HCT116 (cell line): ENCODE measurements at regions not wholly inside any gene's neighbourhood (a gene's known extent, or its start where the extent isn't known, plus 50 kb on each side); places are given as distances from the start of the nearest gene placed in this dataset.

Source experiments
- ATAC-seq: fragments of 200-7000 bp; cut with Tn5 transposase; 2 replicates; pipeline ENCODE4 v1.9.1; 2020; ENCODE audit warnings: mild to moderate bottlenecking, moderate library complexity
- BruUV-seq: library from RNA; stranded (reverse); fragments of 400-500 nt; replicated peaks from 2 replicates; lab custom pipeline; 2021; lab: Mats Ljungman, UMichigan
- CTCF ChIA-PET: fragments of 300-600 bp; sonication (Branson Sonifier 250); formaldehyde crosslinking; loops from one replicate; lab custom pipeline; 2021; ENCODE audit warnings: antibody characterized with exemption; lab: Charles Lee
- POLR2A ChIA-PET: fragments of 300-600, 350-600 bp; sonication (Branson Sonifier 250); formaldehyde crosslinking; loops from one replicate; lab custom pipeline; 2021; ENCODE audit warnings: antibody characterized with exemption; lab: Charles Lee
- RAD21 ChIA-PET, 2 experiments: fragments of 300-600 bp; sonication (Branson Sonifier 250); formaldehyde crosslinking; loops; one replicate each; lab custom pipeline; 2023; ENCODE audit warnings: low total read pairs in 2 of 2; ENCODE audit not compliant: uncharacterized antibody in 2 of 2, unreplicated experiment in 2 of 2, low non-redundant PET in 1 of 2; lab: Charles Lee
- DNase-seq: peaks from one replicate; pipeline ENCODE4 v3.0.0-alpha.2; 2010; ENCODE audit warnings: low read depth, low spot score
- H2AFZ ChIP-seq: fragments of 200-600 bp; shearing (Covaris generic), sonication (generic); 2 replicates; pipeline ENCODE4 v1.6.1; 2017; ENCODE audit warnings: low read depth, mixed run types, mixed read lengths, antibody characterized with exemption, low read length; ENCODE audit not compliant: poor library complexity, severe bottlenecking
- H3K27ac ChIP-seq: 2 replicates; pipeline ENCODE4 v1.5.1; 2012; ENCODE audit warnings: low read depth, low read length
- H3K27me3 ChIP-seq: fragments of 200-600 bp; sonication (generic); 2 replicates; pipeline ENCODE4 v1.6.1; 2016; ENCODE audit warnings: mixed run types, low read length, mixed read lengths; ENCODE audit not compliant: insufficient read depth
- H3K36me3 ChIP-seq, 2 experiments: fragments of 200-500 bp in 1 of 2; fragments of 200-600 bp in 1 of 2; sonication (Bioruptor generic) in 1 of 2; sonication (generic) in 1 of 2; 2 replicates each; pipeline versions ENCODE4 v1.5.1 to v1.6.1; 2014 to 2016; ENCODE audit warnings: low read length in 2 of 2, inconsistent platforms in 1 of 2, mixed read lengths in 1 of 2, mixed run types in 1 of 2; ENCODE audit not compliant: insufficient read depth in 2 of 2, control insufficient read depth in 1 of 2
- H3K4me1 ChIP-seq, 2 experiments: fragments of 200-600 bp in 1 of 2; sonication (generic) in 1 of 2; 2 replicates each; pipeline versions ENCODE4 v1.5.1 to v1.6.1; 2012 to 2017; ENCODE audit warnings: low read length in 2 of 2, inconsistent platforms in 1 of 2, mild to moderate bottlenecking in 1 of 2, mixed read lengths in 1 of 2, mixed run types in 1 of 2, moderate library complexity in 1 of 2; ENCODE audit not compliant: insufficient read depth in 2 of 2, control insufficient read depth in 1 of 2
- H3K4me2 ChIP-seq: fragments of 200-600 bp; sonication (generic); 2 replicates; pipeline ENCODE4 v1.6.1; 2017; ENCODE audit warnings: mixed run types, low read length, mixed read lengths
- H3K4me3 ChIP-seq, 2 experiments: fragments of 200-600 bp in 1 of 2; sonication (generic) in 1 of 2; replicated peaks in 1 of 2; 2 replicates each; pipeline ENCODE4 v1.5.1; 2011 to 2016; ENCODE audit warnings: low read length in 2 of 2, control low read depth in 1 of 2, low read depth in 1 of 2, mild to moderate bottlenecking in 1 of 2, mixed read lengths in 1 of 2, mixed run types in 1 of 2
- H3K79me2 ChIP-seq: fragments of 200-600 bp; sonication (generic); 2 replicates; pipeline ENCODE4 v1.6.1; 2017; ENCODE audit warnings: mild to moderate bottlenecking, mixed run types, low read length, moderate library complexity, mixed read lengths; ENCODE audit not compliant: insufficient read depth
- H3K9ac ChIP-seq: fragments of 200-600 bp; sonication (generic); 2 replicates; pipeline ENCODE4 v1.6.1; 2016; ENCODE audit warnings: low read length, mixed read lengths
- H3K9me2 ChIP-seq: fragments of 200-600 bp; sonication (generic), shearing (Covaris generic); 2 replicates; pipeline ENCODE4 v1.6.1; 2017; ENCODE audit warnings: mixed run types, mild to moderate bottlenecking, moderate library complexity; ENCODE audit not compliant: insufficient read depth
- H3K9me3 ChIP-seq, 2 experiments: fragments of 200-500 bp in 1 of 2; fragments of 200-600 bp in 1 of 2; sonication (Bioruptor generic) in 1 of 2; sonication (generic) in 1 of 2; 2 replicates each; pipeline ENCODE4 v1.6.1; 2014 to 2017; ENCODE audit warnings: low read length in 2 of 2, mixed read lengths in 2 of 2, inconsistent platforms in 1 of 2, low read depth in 1 of 2, mild to moderate bottlenecking in 1 of 2, mixed run types in 1 of 2, moderate library complexity in 1 of 2; ENCODE audit not compliant: control insufficient read depth in 1 of 2, insufficient read depth in 1 of 2
- H4K20me1 ChIP-seq: fragments of 200-600 bp; sonication (generic), shearing (Covaris generic); 2 replicates; pipeline ENCODE4 v1.6.1; 2017; ENCODE audit warnings: mixed run types, mild to moderate bottlenecking, moderate library complexity; ENCODE audit not compliant: insufficient read depth
- CEBPB ChIP-seq: IDR thresholded peaks from 2 replicates; pipeline ENCODE4 v1.6.1; 2012; ENCODE audit warnings: low read depth
- ELF1 ChIP-seq: IDR thresholded peaks from 2 replicates; pipeline ENCODE4 v1.6.1; 2012; ENCODE audit warnings: low read depth, borderline replicate concordance
- EZH2 ChIP-seq: fragments of 200-600 bp; sonication (generic); IDR thresholded peaks from 2 replicates; pipeline ENCODE4 v1.6.1; 2017; ENCODE audit warnings: antibody characterized with exemption, mixed run types
- FOSL1 ChIP-seq: IDR thresholded peaks from 2 replicates; pipeline ENCODE4 v1.6.1; 2012; ENCODE audit warnings: low read depth
- JUND ChIP-seq: IDR thresholded peaks from 2 replicates; pipeline ENCODE4 v1.6.1; 2012
- POLR2A ChIP-seq: IDR thresholded peaks from 2 replicates; pipeline ENCODE4 v1.7.0; 2011; ENCODE audit warnings: borderline replicate concordance; ENCODE audit not compliant: insufficient read depth, insufficient read length; ENCODE audit errors: extremely low read depth
- SIN3A ChIP-seq: IDR thresholded peaks from 2 replicates; pipeline ENCODE4 v1.6.1; 2012; ENCODE audit warnings: low read depth
- SP1 ChIP-seq: IDR thresholded peaks from 2 replicates; pipeline ENCODE4 v1.6.1; 2012; ENCODE audit warnings: low read depth
- SRF ChIP-seq: IDR thresholded peaks from 2 replicates; pipeline ENCODE4 v1.6.1; 2012; ENCODE audit warnings: low read depth
- TCF7L2 ChIP-seq: IDR thresholded peaks from 2 replicates; pipeline ENCODE4 v1.7.0; 2011; ENCODE audit warnings: borderline replicate concordance, inconsistent platforms; ENCODE audit not compliant: insufficient read depth, insufficient read length; ENCODE audit errors: extremely low read depth
- YY1 ChIP-seq: IDR thresholded peaks from 2 replicates; pipeline ENCODE4 v1.6.1; 2011; ENCODE audit warnings: low read length, low read depth, moderate library complexity, mild to moderate bottlenecking; ENCODE audit not compliant: insufficient replicate concordance; ENCODE audit errors: extremely low read depth
- ZFX ChIP-seq: fragments of 450-650 bp; IDR thresholded peaks from 2 replicates; pipeline ENCODE4 v1.6.1; 2017
- ZNF274 ChIP-seq: fragments of 200-500 bp; sonication (Bioruptor generic); IDR thresholded peaks from 2 replicates; pipeline ENCODE4 v1.6.1; 2014; ENCODE audit warnings: mild to moderate bottlenecking, low read depth, low read length, inconsistent platforms
- intact Hi-C: fragments of 100-400 bp; cut with micrococcal nuclease; formaldehyde crosslinking; loops from 2 replicates; pipeline ENCODE4 v1.10.0; 2022
- TF ChIP-seq, protein P1 (sequence below): IDR thresholded peaks from 2 replicates; pipeline ENCODE4 v1.6.1; 2012; ENCODE audit warnings: low read depth

DNA sequence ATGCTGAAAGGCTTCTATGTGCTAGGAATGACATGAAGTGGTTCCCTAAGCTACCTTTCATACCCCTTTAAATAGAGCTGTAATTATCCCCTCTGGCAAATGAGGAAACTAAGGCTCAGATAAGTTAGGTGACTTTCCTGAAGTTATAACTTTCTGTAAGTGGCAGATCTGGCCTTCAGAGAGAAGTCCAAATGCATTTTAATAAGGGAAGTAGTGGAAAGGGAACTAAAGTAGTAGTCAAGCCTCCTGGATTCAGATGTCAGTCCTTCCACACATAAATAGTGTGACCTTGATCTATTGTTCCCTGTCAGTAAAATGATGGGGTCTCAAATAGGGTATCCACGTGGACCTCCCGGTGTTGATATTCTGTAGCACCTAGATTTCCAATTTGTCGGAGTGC, 277.7 kb downstream of the EDEM1 start:
- Histone ChIP-seq H3K4me1 (no peaks in the 10 kb centered on the region), H3K36me3 (no peaks in the 10 kb centered on the region), H3K9ac (no peak overlapping the region)
- ATAC-seq: no peak
- no peak for TF ChIP-seq JUND
- TF ChIP-seq TCF7L2: no peak
- no peak for TF ChIP-seq ZFX
- TF ChIP-seq, all 23 proteins: peak for 0
- H4K20me1 ChIP-seq: no peaks in the 10 kb centered on the region
- CTCF ChIA-PET: no interaction called here
- H3K9me2 ChIP-seq: no peaks in the 10 kb centered on the region
- H2AFZ ChIP-seq: no peak overlapping the region
- intact Hi-C loops: no loop called here
- RAD21 ChIA-PET: no interaction called here
- no peaks in the 10 kb centered on the region for H3K79me2 ChIP-seq
- peaks cover 12% of the 10 kb centered on the region; the same call in 1 of the 2 replicates for H3K27me3 ChIP-seq
- no peak overlapping the region for H3K4me3 ChIP-seq
- BruUV-seq: no TSS peak
- DNase-seq: no peak
- no peak overlapping the region for H3K27ac ChIP-seq
- POLR2A ChIA-PET: no interaction called here
- H3K9me3 ChIP-seq: no peaks in the 10 kb centered on the region
- H3K4me2 ChIP-seq: no peak overlapping the region

DNA sequence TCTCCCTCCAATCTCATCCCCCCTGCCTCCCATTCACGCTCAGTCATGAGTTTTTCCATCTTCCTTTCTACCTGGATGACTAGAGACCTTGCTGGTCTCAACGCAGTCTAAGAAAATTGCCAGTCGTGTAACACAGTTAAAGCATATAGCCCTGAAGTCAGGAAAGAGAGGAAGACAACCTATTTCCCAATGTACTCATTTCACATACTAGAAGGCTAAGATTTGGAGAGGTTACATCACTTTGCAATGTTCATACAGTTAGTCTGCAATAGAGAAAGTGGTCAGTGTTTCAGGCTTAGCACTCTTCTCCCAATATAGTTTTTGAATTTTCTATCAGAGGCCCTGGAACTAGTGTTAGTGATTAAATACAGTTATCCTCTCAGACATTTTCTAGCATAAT, 278.6 kb downstream of the EDEM1 start:
- no peak for ATAC-seq
- CTCF ChIA-PET: no interaction called here
- BruUV-seq: no TSS peak

More for the DNA sequence above, 278.6 kb downstream of the EDEM1 start:
- no peak for DNase-seq
- TF ChIP-seq ZFX: no peak
- no peak for TF ChIP-seq CEBPB
- no peak for TF ChIP-seq POLR2A
- TF ChIP-seq SP1: no peak
- no peak for TF ChIP-seq SRF
- TF ChIP-seq YY1: no peak
- TF ChIP-seq, protein P1, sequence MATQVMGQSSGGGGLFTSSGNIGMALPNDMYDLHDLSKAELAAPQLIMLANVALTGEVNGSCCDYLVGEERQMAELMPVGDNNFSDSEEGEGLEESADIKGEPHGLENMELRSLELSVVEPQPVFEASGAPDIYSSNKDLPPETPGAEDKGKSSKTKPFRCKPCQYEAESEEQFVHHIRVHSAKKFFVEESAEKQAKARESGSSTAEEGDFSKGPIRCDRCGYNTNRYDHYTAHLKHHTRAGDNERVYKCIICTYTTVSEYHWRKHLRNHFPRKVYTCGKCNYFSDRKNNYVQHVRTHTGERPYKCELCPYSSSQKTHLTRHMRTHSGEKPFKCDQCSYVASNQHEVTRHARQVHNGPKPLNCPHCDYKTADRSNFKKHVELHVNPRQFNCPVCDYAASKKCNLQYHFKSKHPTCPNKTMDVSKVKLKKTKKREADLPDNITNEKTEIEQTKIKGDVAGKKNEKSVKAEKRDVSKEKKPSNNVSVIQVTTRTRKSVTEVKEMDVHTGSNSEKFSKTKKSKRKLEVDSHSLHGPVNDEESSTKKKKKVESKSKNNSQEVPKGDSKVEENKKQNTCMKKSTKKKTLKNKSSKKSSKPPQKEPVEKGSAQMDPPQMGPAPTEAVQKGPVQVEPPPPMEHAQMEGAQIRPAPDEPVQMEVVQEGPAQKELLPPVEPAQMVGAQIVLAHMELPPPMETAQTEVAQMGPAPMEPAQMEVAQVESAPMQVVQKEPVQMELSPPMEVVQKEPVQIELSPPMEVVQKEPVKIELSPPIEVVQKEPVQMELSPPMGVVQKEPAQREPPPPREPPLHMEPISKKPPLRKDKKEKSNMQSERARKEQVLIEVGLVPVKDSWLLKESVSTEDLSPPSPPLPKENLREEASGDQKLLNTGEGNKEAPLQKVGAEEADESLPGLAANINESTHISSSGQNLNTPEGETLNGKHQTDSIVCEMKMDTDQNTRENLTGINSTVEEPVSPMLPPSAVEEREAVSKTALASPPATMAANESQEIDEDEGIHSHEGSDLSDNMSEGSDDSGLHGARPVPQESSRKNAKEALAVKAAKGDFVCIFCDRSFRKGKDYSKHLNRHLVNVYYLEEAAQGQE: no peak
- TF ChIP-seq FOSL1: no peak
- TF ChIP-seq SIN3A: no peak
- TF ChIP-seq JUND: no peak
- no peak for TF ChIP-seq ZNF274
- TF ChIP-seq TCF7L2: no peak
- no peak for TF ChIP-seq EZH2
- TF ChIP-seq ELF1: no peak
- ChIA-PET RAD21 (no interaction called here), POLR2A (no interaction called here)
- Histone ChIP-seq H3K9me3 (no peaks in the 10 kb centered on the region), H3K4me2 (no peak overlapping the region), H3K27me3 (peaks cover 12% of the 10 kb centered on the region; the same call in 1 of the 2 replicates), H3K9ac (no peak overlapping the region), H3K9me2 (no peaks in the 10 kb centered on the region), H3K4me3 (no peak overlapping the region), H2AFZ (no peak overlapping the region), H3K4me1 (no peaks in the 10 kb centered on the region), H4K20me1 (no peaks in the 10 kb centered on the region), H3K27ac (no peak overlapping the region), H3K36me3 (no peaks in the 10 kb centered on the region), H3K79me2 (no peaks in the 10 kb centered on the region)
- intact Hi-C loops: no loop called here
